AG08396 (cell line): ENCODE measurements at regions not wholly inside any gene's neighbourhood (a gene's known extent, or its start where the extent isn't known, plus 50 kb on each side); places are given as distances from the start of the nearest gene placed in this dataset.

Source experiments
- DNase-seq: peaks from one replicate; pipeline ENCODE4 v3.0.0; 2012; ENCODE audit warnings: low spot score, mixed read lengths

DNA sequence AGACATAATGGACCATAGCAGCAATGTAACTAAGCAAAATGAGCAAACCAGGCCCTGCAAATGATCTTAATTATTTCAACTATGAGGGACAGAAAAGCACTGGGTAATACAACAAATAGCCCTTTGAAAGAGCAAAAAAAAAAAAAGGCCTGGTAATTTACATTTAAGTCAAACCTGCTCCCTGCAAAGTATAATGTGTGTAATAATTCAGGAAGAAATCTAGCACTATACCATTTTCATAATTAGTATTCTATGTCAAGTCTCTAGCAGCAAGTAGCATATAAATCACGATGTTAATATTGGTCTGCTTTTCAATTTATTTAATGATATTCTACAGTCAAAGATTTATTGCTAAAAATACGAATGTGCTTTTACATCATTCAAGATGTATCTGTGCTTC is 489.6 kb downstream of the BMP2 start:
- no peak for DNase-seq

DNA sequence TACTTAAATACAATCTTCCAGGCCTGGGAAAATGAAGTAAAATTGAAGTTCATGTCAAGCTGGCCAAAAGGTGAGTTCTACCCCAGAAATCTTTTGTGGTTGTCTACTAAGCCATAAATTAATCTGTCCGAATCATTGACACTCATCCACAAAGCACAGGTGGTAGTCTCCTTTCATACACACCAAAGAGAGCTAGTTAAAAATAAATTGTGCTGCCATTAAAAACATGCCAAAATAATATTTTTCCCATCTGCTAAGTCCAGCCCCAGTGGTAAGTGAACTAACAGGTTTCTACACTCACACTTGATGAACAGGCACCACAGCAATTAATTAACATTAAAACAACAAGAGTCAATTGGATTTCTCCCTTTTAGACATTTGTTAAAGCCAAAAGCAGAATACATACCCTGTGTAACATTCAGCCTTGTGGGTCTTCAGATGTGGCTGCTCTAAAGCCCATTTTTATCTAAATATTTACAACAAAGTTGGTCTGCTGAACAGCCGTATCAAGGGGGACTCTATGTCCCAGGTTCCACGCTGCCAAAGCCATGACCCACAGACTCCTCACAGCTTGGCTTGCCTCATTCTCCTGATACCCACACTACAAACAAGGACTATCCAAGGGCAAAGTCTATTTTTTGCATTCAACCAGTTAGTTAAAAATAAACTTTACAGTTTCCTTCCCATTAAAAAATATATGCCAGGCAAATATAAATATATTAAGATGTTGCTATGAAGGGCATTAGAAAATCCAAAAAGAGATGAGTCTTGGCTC is 490.4 kb downstream of the BMP2 start:
- no peak for DNase-seq

DNA sequence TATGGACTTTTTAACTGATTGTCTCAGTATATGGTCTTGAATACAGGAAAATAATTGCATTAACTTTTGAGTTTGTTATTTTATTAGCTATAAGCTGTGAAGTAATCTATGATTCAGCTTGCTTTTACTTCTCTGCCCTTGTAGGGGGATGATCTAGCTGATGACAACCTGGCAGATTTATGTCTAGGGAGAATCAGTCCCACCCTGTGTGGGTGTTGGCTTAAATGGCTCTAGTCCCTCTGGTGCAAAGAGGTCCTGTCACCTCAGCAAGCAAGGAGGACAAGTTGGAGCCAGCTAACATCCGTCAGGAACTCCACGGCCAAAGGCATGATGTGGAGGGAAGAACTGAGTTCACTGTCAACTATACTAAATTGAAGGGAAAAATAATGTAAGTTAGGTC is 495.3 kb downstream of the BMP2 start:
- no peak for DNase-seq

DNA sequence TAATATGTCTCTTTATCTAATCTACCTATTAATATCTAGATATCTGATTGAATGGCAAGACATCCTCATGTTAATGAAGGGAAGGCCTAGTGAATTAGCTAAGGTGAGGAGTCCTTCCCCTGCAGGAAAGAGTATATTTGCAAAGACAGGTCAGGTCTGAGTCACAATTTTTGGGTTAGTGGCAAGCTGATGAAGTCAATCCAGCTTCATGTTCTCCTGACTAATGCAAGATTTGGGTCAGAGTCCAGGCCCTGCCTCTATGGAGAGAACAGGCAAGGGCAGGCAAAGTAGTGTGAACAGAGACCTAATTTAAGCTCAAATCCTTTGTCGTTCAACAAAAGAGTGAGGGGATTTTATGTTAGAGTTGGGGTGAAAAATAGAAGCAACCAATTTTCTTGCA is 496.7 kb downstream of the BMP2 start:
- no peak for DNase-seq

DNA sequence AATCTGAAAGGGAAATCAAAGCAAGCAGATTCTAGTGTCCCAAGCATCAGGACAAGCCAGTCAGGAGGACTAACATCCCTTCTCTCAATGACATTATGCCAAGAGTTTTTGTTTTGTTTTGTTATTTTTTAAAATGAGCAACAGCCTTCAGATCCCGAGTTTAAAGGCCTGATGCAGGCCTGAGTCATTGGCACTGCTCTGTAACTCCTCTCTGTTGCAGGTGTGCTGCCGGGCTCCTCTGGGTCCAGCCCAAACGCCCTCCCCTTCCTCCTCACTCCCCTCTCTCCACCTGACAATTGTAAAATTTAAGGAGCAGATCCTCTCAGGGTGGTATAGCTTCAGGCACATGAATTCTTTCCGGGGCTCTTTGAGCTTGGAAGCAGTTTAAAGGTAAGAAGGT is 502.0 kb downstream of the BMP2 start:
- no peak for DNase-seq

DNA sequence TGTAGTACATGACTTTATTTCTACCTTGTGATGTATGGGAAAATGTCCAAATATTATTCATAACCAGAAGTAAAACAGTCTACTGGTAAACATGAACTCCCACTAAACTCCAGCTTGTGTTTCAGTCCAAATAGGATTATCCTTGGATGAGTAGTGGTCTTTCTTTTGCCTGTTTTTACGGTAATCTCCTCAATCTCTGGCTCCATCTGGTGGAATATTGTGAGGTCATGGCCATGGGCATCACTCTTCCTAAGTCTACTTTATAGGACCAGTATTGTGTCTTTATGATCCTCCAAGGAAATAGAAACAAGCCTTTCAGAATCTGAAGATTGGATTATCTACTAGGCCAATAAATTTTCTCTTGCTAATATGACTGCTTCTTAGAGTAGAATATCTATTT is 505.0 kb downstream of the BMP2 start:
- DNase-seq, result no peak

DNA sequence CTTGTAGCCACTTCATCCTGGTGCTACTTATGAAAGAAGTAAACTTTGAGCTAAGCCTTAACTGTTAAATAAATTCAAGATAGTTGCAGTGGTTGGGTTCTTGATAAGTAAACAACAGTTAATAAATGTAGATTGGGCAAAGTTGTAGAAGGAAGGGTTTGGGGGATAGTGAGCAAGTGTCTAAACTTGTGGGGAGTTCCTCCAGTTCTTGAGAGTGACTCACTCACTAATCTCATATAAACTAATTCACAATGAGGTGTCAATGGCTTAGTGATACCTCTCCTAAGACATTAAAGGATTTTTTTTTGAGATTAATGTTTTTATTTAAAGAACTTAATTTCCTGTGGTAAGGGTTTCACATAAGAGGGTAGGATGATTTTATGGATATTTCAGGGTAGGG is 507.4 kb downstream of the BMP2 start:
- no peak for DNase-seq

DNA sequence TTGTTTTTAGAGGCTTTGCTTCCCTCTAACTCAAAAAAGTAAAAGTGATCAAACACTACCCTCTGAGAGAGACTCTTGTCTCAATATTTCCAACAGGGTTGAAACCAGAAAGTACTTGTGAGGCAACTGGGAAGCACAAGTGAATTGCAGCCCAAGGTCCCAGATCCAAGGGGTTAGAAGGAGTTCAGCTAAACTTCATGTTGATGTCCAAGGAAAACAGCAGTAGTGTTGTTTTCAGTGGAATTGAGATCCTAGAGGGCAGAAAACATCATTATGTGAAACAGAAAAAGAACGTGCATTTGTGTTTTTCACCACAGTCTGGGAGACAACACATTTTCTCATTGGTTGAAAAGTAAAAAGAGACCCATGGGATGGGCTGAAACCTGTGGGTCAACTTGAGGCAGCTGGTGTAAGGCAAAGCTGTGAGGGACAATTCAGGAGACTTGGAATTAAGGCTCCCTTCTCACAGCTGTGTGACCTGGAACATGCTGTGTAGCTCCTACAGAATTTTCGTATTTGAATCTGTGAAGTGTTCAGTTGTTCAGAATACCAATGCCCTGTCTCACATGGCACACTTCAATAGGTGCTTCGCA is 508.3 kb downstream of the BMP2 start:
- DNase-seq, result no peak

DNA sequence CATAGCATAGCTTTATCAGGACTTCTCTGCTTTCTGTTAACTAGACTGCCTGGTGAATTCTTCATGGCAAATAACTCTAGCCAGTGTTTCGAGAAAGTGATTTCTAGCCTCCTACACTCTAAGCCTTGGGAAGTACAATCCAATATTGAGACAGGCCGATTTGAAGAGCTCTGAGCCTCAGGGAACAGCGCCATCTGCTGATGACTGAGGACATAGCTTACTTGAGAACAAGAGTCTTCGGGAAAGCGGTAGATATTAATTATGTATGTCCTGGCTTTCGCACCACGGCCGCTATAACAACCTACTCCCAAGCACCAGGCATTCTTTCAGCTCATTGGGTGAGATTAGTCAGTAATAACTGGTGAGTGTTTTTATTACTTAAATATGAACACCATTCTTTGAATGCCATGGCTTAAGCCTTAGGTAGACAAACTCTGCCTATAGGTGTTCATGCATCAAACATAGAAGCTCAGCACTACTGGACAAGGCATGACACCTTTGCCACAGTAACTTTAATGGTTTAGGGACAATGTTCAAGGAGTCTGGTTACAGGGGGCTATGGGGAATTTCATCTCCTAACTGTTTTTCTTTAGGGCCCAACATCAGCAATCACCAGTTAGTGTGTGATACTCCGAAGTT is 518.6 kb downstream of the BMP2 start:
- peak; percentile 46 for DNase-seq

DNA sequence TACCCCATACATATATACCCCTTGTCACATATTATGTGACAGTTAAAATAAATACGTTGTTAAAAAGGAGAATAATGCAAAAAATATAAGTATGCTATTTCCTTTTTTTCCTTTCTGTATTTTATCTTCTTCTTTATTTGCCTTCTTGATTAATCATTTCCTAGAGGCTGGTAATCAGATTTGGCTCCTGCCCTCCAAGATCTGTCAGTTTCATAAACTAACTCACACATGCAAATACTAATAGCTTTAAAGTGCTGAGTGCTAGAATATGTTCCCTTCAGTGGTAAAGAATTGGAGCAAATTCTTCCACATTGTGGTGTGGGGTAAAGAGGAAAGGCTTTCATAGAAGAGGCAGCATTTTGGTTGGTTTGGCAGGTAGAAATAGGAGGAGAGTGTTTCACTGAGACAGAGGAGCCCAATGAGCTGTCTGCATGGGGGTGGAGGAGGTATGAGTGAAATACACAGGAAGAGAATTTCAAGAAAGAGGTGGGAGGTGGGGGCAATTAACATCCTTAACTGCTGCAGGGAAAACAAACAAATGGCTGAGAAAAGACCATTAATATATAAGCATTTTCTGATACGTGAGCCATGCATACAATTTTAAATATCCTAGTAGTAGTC is 523.9 kb downstream of the BMP2 start:
- no peak for DNase-seq

DNA sequence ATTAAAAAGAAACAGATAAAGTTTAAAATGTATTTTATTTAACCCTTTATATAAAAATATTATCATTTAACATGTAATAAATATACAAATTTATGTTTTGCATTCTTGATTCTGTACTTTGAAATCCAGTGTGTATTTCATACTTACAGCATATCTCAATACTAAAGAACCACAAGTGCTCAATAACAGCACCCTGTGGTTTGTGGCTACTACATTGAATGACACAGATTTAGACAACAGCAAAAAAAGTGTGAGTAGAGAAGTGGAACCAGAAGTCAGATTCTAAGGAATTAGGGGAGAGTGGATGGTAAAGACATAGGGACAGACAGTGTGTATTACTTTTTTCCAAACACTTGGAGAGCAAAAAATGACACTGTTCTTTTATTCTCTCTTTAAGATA is 524.5 kb downstream of the BMP2 start:
- DNase-seq, result no peak

DNA sequence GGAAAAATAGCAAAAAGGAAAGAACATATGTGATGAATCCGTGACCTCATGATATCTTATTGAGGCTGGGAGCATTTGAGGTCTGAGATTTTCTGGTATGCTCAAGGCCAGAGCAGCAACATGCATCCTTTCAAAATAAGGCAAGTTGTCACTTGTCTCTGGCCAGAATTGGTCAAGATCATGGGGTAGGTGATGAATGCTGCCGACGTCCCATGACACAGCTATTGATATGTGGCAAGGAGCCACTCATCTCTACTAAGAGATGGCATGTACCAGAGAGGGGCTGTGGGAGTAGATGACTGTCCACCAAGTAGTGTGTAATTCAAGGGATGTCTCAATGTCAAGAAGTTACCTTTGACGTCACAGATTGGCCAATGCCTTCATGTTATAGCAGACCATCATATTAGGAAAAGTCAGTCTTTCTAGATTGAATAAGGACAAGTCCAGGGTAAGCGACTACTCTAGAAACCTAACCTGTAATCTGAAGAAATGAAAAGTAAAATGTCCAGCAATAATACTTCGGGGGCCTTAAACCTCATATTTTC is 527.4 kb downstream of the BMP2 start:
- no peak for DNase-seq

DNA sequence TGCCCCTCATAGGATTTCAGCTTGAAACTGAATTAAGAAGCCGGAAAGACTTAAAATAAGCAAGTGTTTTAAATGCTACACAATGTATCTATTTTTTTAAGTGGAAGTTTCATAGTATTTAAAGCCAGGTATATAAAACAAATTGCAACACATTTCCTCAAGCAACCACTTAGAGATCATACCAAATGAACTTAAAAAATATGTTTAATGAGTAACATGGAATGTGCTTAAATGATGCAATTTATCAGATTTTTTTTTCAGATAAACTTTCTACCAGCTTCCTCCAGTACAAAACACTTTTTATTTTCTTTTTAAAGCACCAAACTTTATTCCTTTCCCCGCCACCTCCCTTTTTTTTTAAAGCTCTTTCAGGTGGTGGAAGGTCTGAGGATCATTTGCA is 534.3 kb downstream of the BMP2 start:
- DNase-seq, result no peak

DNA sequence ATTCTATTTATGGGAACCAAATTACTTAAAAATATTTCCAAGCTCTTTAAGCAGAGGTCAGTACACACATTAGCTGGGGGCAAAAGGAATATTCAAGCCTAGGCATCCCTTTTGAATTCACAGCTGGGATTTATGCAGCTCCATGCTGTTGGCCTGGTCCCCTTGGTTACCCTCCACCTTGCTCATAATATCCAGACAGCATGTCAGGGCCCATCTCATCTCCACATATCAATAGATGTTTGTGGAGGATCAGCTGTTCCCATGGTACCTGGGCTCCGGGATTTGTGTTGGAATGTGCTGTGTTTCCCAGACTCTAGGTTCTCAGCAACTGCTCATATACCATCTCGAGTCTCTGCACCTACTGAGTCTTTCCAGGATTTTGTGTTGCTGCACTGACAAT is 534.8 kb downstream of the BMP2 start:
- no peak for DNase-seq

DNA sequence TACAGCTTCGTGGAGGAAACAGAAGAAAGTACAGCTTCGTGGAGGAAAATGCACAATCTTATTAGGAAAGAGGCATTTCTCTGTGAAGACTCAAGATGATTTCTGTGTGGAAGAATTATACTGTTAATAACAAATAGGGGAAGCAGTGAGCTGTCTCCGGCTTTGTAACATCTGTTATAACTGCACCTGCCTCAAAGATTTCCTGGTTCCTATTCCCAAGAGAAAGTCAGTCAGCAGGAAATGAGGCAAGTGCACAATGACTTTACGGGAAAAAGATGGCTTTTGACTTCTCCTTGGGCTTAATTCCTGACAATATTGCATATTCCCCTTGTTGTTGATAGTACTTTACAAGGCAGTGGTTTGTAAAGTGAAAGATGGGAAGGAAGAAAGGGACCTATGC is 538.5 kb downstream of the BMP2 start:
- no peak for DNase-seq

DNA sequence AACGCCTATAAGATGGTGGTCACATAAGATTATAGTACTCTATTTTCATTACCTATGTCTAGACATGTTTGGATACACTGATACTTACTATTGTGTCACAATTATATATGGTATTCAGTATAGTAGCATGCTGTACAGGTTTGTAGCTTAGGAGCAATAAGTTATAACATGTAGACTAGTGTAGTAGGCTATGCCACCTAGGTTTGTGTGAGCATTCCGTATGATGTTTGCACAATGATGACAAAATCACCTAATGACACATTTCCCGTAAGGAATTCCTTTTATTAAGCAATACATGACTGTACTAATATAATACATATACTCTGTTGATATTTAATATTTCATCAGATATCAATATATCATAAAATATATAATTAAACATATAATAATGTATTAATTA is 540.7 kb downstream of the BMP2 start:
- DNase-seq, result no peak

DNA sequence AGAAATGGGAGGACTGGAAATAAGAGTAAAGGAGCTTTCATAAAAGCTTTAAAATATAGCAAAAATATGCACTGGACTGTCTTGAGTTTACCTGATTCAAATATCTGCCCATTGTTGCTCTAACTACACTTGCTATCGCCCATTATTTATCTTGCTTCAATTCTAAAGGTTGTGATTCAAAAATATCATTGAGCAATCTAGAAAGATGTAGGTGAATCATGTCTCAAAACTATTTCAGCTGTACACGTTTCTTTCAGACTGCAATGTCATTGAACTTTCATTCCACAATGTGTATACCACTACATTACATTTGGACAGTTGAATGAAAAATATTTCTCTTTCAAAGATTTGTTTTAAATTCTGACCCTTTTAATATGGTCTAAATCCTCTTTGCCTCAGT is 545.6 kb downstream of the BMP2 start:
- DNase-seq, result no peak

DNA sequence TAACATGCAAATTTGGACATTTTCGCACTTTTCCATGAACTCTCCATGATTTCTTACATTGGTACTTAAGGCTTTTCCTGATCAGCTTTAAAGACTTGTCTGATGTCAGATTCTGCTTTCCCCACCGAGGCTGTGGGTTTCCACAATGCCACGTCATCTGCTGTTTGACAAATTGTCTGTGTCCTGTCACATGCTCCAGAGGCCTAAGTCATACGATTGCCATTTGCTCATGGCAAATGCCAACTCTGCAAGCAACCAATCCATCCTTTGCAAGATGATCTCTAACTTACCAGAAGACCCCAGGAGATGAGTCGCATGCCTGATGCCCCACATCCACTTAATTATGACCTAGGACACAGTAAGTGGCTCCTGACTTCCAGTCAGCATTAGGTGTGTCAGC is 556.5 kb downstream of the BMP2 start:
- DNase-seq, result no peak

DNA sequence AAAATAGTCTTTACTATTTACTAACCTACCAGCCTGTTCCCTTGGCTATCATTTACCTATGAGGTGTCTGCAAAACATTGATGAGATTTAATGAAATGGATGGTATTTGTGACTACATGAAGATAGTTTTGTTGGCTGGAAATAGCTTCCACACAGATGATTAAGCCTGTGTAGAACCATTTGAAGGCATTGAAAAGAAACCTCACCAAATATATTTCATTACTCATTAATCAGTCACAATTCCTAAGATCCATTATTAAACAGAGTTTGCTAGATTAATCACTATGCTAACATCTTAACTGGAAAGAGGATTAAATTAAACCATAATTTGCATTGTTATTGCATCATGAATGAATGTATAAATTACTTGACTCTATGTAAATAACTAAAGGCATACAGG is 560.3 kb downstream of the BMP2 start:
- DNase-seq, result no peak

DNA sequence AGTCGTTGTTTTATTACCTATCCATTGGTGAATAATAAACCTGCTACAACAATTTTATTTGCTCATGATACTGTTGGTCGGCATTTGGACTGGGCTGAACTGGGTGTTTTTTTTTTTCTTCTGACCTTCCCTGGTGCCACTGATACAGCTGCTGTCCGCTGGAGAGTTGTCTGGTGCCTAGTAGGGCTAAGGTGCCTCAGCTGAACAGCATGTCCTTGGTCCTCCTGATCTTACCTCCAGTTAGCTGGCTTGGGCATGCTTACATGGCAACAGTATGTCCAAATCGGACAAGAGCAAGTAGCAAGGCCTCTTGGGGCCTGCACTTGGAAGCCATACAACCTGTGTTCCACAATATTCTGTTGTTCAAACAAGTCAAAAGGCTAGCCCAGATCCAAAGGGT is 563.4 kb downstream of the BMP2 start:
- DNase-seq, result no peak

DNA sequence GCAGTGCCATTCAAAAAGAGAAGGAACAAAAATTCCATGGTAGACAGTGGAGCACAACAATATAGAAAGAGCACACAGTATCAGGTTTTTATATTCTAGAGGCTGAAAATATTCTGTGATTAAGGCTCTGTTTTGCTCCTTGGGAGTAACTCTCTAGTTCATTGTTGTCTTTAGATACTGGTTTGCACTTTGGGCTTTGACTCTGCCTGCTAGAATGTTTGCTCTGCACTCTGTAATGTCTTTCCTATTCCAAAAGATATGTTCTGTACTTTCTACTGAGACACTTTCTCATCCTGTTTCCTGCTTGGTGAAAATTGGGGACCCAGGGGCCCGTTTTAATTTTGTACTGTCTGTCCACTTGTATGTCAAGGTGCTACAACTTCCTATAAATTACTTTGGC is 564.7 kb downstream of the BMP2 start:
- no peak for DNase-seq

DNA sequence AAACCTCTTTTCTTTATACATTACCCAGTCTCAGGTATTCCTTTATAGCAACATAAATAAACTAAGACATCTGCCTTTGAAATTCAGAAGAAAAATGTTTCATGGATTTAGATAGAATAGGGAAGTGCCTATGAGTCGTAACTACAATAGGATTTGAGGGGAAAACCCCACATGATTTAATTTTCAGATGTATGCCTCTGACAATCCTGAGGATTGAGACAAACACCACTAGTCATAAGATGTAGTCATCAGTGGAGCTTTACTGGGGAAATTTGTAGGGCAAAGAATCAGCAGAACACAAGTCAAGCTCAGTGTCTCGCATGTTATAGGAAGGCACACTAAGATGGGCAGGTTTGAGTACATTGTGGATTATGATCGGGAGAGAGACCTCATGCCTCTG is 566.4 kb downstream of the BMP2 start:
- no peak for DNase-seq

DNA sequence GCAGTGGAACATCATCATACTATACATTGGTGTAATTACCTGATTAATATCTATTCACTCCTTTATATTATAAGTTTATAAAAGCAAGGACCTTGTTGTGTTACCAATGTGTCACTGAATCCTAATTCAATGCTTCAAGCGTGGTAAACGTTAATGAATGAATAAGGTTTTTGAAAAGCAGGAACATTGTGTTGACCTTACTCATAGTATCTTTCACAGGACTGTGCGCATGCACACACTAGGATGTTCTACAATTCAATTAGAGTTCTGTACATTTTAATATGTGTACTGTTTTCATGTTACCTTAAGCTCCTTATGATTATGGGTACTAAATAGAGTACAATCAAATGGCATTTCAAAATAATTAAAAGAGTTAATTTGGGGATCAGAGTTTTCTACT is 578.5 kb downstream of the BMP2 start:
- no peak for DNase-seq
